RCC 7860 (cell line): ENCODE measurements at regions not wholly inside any gene's neighbourhood (a gene's known extent, or its start where the extent isn't known, plus 50 kb on each side); places are given as distances from the start of the nearest gene placed in this dataset.
"Not testable (repeated sequence)": the region's sequence is repeated elsewhere in the genome, so short reads cannot be mapped to it uniquely, and the experiment has no call there.

Source experiments
- DNase-seq: peaks from one replicate; pipeline ENCODE4 v3.0.0-alpha.2; 2015; ENCODE audit warnings: low spot score
- FAIRE-seq: peaks from 2 replicates; lab custom pipeline; 2012; peaks lifted over from hg19 to GRCh38; lab: Jason Lieb, UNC

DNA sequence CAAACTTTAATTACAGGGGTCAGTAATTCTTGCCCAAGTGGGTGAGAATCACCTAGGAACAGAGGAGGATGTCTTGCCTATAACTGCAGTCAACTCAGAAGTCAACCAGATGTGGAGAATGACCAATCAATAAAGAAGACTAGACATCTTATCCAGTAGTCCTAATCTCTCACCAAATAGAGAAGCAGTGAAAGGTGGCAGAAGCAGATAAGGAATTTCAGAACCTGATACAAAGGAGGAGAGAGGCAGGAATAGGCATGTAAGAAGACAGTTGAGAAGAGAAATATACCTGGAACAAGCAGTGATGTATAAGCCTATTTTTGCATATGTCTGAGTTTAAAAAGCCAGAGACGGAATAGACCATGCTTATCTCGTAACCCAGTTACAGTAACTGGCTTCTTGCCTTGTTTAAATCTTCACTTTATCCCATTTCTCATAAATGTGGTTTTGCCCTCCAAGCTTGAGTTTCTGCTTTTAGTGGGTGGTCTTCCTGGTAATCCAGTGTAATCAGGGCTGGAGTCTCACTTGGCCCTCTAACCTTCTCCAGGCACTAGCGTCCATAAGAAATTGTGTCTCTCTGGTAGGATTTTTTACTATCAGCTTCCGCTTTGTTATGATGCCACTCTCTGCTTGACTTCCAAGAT is 401.0 kb downstream of the SUCLG1 start:
- DNase-seq (no peak), FAIRE-seq (no peak)

DNA sequence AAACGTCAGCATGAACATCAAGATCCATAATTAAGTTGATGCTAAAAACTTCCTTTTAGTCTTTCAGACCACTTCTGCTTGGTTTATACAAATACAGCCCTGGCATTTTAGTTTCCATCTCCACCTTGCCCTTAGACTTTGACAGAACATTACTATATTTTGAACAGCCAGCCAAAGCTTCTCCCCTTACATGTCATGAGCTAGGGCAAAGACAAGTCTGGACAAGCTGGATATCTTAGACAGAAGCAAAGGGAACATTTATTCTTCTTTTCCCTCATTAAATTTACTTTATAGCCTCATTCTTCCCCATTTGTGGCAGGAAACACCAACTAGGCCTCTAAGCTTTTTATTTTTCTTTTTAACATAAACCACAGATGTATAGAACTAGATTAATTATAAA is 403.3 kb downstream of the SUCLG1 start:
- no peak for DNase-seq
- FAIRE-seq = no peak

DNA sequence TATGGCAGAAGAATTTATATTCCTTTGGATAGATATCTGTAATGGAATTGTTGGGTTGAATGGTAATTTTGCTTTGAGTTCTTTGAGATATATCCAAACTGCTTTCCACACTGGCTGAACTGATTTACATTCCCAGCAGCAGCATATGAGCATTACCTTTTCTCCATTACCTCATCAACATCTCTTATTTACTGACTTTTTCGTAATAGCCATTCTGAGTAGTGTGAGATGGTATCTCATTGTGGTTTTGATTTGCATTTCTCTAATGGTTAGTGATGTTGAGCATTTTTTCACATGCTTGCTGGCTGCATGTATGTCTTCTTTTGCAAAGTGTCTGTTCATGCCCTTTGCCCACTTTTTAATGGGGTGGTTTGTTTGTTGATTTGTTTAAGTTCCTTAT is 404.5 kb downstream of the SUCLG1 start:
- FAIRE-seq, DNase-seq: not testable (repeated sequence)

DNA sequence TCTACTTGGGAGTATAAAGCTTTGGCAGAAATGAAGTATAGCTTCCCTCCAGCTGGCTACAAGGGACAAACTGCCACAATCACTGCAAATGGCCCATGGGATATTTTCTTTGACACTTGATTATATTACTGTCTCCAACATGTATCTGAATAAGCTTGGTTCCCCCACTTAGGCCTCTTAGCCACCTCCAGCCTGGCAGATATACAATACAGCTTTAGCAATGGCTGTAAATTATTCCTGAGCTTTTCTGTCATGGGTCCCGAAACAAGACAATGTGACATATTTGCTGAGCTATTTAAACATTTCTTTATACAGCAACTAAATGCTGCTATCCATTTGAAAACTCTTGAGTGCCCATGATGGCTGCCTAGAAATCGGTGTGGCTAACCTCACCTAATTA is 406.2 kb downstream of the SUCLG1 start:
- DNase-seq (no peak), FAIRE-seq (no peak)

DNA sequence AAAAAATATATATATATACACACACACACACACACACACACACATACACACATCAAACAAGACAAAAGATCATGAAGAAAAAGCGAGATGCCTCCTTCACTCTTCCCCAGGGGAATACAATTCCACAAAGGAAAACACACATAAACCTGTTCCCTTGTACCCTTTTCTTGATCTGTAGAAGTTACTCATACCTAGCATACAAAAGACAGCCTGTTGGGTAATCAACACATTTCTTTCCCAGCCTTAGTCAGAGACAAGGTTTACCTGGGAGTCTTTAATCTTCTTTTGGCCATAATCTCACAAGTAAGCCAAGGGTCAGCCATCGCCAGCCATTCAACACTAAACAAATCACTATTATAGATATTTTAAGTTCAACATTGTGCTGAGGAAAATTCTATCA is 407.0 kb downstream of the SUCLG1 start:
- DNase-seq (no peak), FAIRE-seq (no peak)

DNA sequence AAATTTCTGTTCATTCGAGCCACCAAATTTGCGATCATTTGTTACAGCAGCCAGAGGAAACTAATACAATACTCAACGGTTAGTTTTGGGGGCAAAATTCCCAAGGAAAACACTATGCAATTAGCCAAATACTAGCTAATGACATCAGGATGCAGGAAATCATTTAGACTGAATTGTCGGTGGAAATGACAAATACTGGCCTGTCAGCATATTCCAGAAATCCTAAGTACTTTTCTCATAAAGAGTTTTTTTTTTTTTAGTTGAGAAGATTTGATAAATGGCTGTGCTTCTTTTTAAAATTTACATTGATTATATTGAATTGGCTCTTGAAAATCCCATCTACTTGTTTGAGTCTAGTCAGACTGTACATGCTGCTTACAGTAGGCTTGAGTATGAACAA is 410.1 kb downstream of the SUCLG1 start:
- no peak for FAIRE-seq
- no peak for DNase-seq

DNA sequence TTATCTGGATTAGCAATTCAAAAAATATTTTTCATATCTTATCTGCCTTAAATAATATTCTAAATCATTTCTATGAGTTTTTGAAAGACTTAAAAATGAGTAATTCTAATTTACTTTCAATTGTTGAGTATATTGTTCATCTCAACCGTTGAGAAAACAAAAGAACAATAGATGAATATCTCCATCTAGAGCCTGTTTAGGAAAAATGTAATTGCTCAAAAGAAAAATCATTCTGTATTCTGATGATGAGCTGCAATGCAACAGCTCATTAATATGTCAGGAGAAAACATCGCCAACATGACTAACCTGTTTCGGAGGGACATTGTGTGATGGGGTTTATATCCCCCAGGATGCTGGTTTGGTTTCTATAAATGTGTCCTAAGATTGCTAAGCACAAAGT is 417.6 kb downstream of the SUCLG1 start:
- DNase-seq (no peak), FAIRE-seq (no peak)

DNA sequence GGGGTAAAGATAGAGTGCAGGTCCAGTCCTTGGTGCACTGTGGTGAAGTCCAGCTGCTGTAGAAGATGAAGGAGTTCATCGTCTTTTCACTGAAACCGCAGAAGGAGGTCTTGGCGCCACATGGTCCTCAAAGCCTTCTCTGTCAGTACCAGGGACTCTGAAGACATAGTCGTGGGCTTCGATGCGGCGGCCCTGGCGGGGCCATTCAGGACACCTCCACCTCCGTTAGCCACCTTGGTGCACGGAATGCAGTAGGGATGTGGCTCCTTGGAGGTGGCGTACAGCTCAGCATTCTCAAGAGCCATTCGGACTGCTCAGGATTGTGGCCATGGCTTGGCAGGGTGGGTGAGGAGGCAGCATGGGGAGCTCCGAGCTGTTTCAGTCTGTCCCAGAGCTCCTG is 418.8 kb downstream of the SUCLG1 start:
- no peak for DNase-seq
- no peak for FAIRE-seq

DNA sequence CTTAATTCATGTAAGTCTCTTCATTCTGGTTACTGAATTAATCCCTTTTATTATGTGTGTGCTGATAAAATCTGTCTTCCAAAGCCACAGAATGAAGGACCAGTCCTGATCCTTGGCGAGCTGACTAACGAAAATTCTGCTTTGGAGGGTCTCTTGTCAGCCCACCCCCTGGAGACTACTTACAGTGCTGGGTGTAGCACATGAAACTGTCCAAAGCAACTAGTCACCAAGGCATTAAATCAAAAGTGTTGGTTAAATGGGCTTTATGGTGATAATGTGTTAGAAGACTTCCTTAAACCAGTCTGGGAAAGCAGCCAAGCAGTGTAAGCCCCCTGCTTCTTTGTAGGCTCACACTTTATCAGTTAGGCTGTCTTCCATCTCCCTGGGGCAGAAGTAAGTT is 420.2 kb downstream of the SUCLG1 start:
- DNase-seq (no peak), FAIRE-seq (no peak)

DNA sequence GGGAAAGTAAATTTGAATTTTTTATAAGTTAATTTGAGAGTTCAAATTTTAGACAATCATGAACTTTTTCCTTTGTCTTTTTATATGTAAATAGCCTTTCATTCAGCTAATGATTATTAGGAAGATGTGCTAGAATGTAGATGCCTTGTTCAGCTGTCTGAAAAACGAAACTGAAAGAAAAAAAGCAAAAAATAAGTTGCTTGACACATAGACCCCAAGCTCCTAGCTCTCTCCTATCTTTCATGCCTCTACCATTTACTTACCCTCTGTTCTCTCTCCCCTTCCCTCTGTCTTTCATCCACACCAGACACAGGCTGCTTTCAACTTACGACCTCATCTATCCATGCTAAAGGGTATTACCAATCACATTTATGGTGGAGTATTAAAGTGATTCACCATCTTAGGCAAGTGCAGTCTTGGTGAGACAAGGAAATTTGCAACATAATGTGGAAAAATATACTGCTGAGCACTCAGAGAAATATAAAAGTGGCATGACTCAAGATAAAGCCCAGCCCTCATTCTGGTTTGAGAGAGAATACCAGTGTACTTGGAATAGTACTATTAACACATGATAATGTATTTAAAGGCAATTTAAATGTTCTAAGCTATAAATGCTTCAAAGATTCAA is 425.6 kb downstream of the SUCLG1 start:
- DNase-seq (no peak), FAIRE-seq (no peak)

DNA sequence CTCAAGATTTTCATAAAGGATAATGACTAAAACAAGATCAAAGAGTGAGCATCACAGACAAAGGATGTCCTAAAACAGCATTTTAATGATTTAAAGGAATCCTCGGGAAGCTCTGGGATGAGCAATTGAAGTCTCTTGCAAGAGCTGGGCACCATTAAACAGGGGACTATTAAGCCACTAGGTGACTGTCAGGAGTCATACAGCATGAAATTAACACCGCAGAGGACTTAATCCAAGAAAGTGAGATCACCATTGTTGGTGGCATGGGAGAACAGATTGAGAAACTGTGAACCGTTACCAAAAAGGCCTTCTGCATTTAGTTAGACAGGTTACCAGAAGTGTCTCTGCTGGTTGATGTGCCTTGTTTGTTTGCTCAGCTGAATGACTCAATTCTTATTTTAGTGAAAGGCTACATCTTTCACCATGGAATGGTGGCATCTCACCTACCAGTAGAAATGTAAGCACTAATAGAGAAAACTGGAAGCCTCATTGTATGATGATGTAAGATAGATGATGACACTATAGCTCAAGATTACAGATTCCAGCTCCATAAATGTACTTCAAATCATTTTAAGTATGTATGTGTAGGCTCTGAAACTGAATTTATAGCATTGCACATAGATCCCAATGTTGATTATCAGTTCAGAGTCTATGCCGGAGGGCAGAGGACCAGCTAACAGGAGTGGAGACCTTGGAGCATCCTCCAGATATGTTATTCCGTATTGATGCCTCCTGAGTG is 427.6 kb downstream of the SUCLG1 start:
- FAIRE-seq (no peak), DNase-seq (no peak)

DNA sequence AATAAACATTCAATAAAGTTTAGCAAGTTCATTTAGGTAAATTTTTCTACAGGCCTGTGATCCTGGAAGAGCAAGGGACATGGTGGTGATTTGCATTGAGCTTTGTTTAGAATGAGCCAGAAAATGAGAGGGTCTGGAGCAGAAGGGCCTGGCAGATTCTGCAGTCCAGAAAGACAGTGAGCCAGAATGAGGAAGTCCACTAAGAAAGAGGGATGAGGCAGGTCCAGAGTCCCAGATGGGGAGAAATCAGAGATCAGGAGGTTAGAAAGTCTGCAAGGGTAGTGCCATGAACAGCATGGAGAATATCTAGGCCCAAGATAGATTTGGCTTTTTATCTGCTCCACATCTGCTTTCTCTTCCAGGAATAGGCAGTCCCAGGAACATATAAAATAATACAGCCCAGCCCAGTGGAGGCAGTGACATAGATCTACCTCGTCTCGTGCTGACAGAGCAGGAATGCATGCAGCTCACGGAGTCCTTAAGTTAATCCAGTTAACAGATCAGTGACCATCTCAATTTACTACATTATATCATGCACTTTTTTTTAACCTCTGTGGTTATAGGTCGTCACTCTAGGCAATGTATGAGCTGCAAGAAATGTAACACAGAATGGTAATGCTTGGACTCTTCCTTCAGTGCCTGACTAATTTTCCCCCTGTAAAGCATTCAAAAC is 429.0 kb downstream of the SUCLG1 start:
- no peak for DNase-seq
- no peak for FAIRE-seq

DNA sequence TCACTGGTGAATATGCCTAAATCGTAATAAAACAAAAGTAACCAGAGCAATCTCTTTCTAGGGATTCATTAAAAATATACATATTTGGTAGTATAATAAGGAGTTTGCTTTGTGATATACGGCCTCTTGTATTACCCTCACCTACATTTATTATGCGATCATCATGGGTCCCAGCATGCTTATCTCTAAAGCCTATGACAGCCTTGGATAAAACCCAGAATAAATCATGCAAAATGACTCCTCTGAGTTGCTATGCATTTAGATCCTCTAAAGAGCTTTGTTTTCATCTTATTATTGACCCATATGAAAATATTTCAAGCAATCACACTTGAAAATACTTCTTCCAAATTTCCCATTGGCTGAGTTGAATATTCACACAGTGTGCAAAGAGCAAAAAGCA is 432.3 kb downstream of the SUCLG1 start:
- DNase-seq = no peak
- no peak for FAIRE-seq

DNA sequence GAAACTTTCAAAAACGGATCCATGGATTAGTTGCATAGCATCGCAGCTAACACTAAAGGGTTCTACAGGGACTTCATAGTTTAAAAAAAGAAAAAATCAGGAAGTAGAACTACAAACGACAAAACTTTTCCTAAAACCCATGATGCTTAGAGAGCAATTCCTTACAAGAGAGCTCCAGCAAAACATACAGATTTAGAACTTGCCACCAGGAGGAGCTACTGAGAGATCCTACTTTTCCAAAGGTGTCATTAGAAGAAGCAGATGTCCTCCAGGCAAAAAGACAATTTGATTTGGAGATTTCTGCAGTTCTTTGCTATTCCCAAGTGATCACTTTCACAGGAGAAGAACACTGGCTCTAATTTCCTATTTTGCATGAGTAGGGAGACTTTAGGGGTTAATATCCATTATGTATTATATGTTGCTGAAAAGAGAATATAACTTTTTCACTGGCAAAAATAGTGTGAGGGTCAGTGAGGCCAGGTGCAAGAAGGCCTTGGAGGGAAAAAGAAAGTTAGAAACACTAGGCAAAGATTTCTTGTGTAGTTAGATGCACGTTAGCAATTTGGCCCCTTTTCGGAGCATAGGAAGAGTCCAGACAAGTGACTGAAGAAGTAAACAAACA is 436.2 kb downstream of the SUCLG1 start:
- DNase-seq = peak; percentile 51
- FAIRE-seq = peak; percentile 63

DNA sequence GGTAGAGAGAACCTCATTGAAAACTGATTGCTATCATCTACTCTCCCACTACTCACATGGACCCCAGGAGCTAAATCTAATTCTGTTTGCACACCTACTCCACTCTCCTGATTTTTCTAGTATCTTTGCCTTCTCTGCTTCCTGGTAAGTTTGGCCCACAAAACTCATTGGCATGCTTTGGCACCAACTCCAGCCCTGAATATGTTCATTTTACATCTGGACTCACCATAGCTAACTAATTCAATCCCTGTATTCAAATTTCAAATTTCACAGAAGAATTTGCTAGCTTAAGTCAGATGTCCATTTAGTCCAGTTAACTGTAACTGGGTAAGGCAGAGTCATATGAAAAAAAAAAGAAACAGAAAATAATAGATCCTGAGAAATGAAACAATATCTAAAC is 442.1 kb downstream of the SUCLG1 start:
- no peak for DNase-seq
- no peak for FAIRE-seq

DNA sequence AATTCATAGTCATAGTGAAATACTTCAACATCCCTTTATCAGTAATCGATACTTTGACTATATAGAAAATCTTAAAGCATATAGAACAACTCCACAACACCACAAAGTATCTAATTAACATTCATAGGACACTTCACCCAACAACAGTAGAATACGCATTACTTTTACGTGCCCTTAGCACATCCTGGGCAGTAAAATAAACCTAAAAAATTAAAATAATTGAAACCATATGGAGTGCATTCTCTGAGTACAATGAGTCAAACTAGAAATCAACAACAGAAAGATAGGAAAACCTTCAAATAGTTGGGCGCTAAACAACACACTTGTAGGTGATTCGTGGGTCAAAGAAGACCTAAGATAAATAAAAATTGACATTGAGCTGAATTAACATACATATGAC is 442.9 kb downstream of the SUCLG1 start:
- FAIRE-seq = no peak
- DNase-seq = no peak

DNA sequence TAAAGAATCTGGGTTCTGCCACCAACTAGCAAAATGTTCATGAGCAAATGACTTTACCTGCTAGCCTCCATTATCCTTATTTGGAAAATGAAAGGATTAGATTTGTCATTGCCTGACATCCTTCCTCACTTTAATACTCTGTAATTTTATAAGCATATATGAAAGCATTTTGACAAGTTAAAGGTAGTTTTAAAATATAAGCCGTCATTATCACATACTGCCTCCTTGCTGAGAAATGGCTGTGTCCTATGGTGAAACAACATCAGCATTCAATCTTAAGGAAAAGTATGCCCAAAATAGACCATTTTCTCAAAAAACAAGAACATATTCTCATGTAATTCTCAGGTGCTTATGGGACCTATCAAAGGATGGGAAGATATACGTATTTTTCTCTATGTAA is 461.2 kb downstream of the SUCLG1 start:
- FAIRE-seq (no peak), DNase-seq (no peak)

DNA sequence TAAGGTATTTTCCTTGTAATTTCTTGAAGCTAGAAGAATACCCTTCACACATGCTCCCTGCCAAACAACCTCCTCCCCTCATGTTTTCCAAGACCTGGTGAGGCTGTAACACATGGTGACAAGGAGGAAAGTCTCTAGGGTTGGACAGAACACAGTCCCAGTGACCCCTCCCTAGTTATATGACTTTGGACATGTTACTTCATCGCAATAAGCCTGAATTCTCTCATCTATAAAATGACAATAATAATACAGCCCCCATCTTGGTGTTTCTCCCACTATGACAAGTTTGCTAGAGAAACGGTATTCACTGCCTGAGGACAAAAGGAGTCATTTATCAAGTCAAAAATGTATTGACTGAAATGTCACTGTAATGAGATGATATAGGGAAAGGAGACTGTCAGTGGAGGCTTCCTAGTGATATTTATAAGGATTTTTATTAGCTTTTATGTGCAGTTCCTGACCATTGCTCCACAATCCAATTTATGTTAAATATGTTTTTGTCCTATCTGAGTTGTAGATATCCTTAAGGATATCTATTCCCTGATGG is 464.4 kb downstream of the SUCLG1 start:
- no peak for FAIRE-seq
- no peak for DNase-seq

DNA sequence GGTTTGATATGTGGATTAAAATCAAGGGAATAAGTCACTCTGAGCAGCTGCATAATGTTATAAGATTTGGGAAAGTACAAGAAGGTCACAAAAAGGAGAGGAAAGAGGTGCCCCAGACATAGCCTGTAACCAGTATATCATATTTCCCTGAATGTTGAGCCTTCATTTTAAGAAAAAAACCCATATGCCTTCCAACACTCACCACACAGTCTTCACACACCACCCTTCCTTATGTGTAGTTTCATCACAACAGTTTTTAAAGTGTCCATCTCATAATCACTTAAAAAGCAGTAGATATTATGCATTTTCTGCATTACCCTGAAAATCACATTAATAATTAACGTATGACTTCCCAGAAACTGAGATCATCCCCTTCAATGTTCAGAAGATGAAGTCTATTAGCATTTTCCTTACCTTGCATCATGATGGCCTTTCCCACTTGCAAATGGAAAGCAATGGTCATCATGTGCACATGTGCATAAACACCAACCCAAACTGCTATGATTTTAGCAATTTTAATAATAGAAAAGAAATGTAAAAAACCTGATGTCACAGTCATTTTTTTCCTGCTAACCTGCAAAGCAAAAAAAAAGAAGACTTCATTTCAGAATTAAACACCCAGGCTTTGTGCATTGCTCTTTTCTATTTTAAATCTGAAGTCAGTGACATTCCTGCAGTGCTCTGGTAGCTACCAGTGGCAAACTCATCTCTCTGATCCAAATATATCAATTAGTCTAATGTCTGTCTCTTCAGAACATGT is 465.0 kb downstream of the SUCLG1 start:
- DNase-seq = no peak

DNA sequence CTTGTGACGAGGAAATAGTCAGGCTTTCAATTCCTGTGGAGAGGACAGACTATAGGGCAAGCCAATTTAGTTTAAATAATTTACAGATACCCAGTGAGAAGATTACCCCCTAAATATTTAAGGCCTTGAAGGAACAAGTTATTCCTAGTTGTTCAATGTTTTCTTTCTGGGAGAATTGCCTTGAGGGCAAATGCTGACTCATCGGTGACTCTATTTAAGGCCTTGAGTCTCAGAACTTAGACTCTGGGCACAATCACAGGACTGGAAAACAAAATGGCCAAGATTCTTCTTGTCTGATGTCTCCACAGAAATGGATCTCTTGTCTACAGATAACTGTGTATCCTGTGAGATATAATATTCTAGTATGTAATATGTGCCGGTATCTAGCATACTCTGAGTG is 467.1 kb downstream of the SUCLG1 start:
- FAIRE-seq = no peak

More for the DNA sequence above, 465.0 kb downstream of the SUCLG1 start:
- FAIRE-seq = no peak

More for the DNA sequence above, 467.1 kb downstream of the SUCLG1 start:
- no peak for DNase-seq
